Mesothelial cell of epicardium (in vitro differentiated cells): ENCODE measurements at regions not wholly inside any gene's neighbourhood (a gene's known extent, or its start where the extent isn't known, plus 50 kb on each side); places are given as distances from the start of the nearest gene placed in this dataset.

Experiments used
- DNase-seq, 2 experiments: peaks; one replicate each; pipeline ENCODE4 v3.0.0; 2021; ENCODE audit warnings: low spot score in 2 of 2; ENCODE audit not compliant: unreplicated experiment in 2 of 2
- H3K27ac Mint-ChIP-seq: 2 replicates; pipeline ENCODE4 v1.8.0; 2021; ENCODE audit warnings: mixed read lengths
- H3K27me3 Mint-ChIP-seq: 2 replicates; pipeline ENCODE4 v1.8.0; 2021; ENCODE audit warnings: low read depth, mixed read lengths
- H3K36me3 Mint-ChIP-seq: 2 replicates; pipeline ENCODE4 v1.8.0; 2021; ENCODE audit warnings: mixed read lengths
- H3K4me1 Mint-ChIP-seq: 2 replicates; pipeline ENCODE4 v1.8.0; 2021; ENCODE audit warnings: mixed read lengths
- H3K4me3 Mint-ChIP-seq: 2 replicates; pipeline ENCODE4 v1.8.0; 2021; ENCODE audit warnings: mild to moderate bottlenecking, moderate library complexity, mixed read lengths
- H3K9me3 Mint-ChIP-seq: 2 replicates; pipeline ENCODE4 v1.8.0; 2021; ENCODE audit warnings: mixed read lengths
- TF ChIP-seq, protein P1 (sequence below): fragments of 200-600 bp; sonication (generic); IDR thresholded peaks from one replicate; pipeline ENCODE4 v1.5.0; 2021; ENCODE audit warnings: antibody characterized with exemption; ENCODE audit not compliant: unreplicated experiment

DNA sequence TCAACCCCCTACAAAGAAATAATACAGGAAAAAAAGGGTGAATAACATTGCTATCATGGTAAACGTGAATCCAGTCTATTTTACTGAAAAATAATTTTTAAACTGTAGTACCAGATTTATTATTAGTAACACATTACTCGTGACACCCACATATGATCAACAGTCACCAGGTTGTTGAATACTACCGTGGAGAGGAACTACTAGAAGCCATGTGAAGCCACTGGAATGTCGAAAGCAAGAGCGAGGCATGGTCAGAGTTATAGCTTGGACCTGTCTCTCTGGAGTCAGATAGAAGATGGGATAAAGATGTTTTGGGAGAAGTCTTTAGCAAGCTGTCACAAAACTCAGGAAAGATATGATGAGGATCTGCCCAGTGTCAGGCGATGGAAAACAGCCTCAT lies 63.2 kb upstream of the EPB41L3 start:
- no peaks in the 10 kb centered on the region for H3K27me3 Mint-ChIP-seq
- no peak overlapping the region for H3K4me3 Mint-ChIP-seq
- H3K36me3 Mint-ChIP-seq = no peaks in the 10 kb centered on the region
- no peak for DNase-seq
- peaks cover 5% of the 10 kb centered on the region for H3K9me3 Mint-ChIP-seq
- H3K4me1 Mint-ChIP-seq = peaks cover 22% of the 10 kb centered on the region
- H3K27ac Mint-ChIP-seq = no peak overlapping the region
- TF ChIP-seq, protein P1, sequence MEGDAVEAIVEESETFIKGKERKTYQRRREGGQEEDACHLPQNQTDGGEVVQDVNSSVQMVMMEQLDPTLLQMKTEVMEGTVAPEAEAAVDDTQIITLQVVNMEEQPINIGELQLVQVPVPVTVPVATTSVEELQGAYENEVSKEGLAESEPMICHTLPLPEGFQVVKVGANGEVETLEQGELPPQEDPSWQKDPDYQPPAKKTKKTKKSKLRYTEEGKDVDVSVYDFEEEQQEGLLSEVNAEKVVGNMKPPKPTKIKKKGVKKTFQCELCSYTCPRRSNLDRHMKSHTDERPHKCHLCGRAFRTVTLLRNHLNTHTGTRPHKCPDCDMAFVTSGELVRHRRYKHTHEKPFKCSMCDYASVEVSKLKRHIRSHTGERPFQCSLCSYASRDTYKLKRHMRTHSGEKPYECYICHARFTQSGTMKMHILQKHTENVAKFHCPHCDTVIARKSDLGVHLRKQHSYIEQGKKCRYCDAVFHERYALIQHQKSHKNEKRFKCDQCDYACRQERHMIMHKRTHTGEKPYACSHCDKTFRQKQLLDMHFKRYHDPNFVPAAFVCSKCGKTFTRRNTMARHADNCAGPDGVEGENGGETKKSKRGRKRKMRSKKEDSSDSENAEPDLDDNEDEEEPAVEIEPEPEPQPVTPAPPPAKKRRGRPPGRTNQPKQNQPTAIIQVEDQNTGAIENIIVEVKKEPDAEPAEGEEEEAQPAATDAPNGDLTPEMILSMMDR = no peak

DNA sequence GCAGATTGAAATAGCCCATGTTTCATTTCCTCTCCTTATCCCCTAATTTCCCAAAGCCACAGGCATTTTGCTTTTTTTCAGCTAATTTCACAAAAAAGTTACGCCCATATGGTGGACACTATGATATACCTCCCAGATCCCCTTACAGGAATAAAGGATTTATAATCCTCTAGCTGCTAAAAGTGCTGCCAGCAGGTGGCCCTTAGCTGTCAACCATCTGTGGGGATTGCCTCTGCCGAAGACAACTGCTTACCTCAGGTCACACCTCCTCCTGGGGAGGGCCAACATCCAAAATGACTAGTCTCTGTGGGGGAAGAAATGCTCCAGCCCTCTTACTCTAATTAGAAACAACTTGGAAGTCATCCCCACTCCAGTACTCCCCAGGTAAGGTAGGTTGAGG lies 61.0 kb upstream of the EPB41L3 start:
- Mint-ChIP-seq H3K4me1 (peaks cover 39% of the 10 kb centered on the region), H3K36me3 (no peaks in the 10 kb centered on the region), H3K27me3 (no peaks in the 10 kb centered on the region), H3K27ac (no peak overlapping the region), H3K4me3 (no peak overlapping the region), H3K9me3 (no peaks in the 10 kb centered on the region)
- DNase-seq = no peak
- TF ChIP-seq, protein P1 = no peak

DNA sequence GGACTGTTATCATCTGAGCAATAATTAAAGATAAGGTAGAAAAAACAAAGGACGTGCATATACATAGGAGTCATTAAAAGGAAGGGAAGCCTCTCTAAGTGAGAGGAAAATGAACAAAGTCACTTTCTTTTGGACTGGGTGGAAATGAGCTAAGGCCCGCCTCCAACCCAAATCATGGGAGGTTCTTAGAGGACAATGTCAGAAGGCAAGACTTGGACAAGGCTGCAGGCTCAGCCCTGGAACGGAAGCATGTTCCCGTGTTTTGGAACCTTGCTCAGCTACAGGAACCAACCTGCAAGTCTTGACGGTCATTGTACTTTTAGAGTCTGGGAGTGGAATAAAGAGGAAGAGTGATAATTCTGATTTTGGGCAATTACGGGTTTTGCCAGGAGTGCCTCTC lies 59.4 kb upstream of the EPB41L3 start:
- H3K27ac Mint-ChIP-seq = no peak overlapping the region
- no peak for DNase-seq
- H3K36me3 Mint-ChIP-seq = no peaks in the 10 kb centered on the region
- H3K27me3 Mint-ChIP-seq = no peaks in the 10 kb centered on the region
- TF ChIP-seq, protein P1 = no peak
- H3K4me1 Mint-ChIP-seq = peaks cover 35% of the 10 kb centered on the region
- H3K9me3 Mint-ChIP-seq = no peaks in the 10 kb centered on the region
- H3K4me3 Mint-ChIP-seq = no peak overlapping the region

DNA sequence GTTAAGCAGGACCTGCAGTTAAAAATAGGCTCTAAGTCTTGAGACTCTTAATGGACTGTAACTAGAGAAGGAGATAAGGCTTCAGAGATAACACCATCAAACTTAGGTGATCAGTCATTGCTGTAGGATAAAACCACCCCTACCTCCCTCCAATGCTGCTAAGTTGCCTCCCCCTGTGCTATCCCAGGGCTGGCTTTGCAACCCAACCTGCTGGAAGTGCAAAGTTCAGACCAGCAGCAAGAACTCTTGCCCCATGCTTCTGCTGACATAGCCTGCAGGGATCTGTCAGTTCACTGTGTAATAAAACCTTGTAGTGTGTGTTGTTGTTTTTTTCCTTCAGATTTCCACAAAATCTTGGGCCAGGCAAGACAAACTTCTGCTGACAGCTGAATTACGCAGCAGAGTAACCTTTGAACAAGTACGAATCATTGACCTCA lies 57.4 kb upstream of the EPB41L3 start:
- Mint-ChIP-seq H3K9me3 (no peaks in the 10 kb centered on the region), H3K4me1 (peaks cover 31% of the 10 kb centered on the region), H3K27ac (peak overlapping the region; percentile 60), H3K27me3 (no peaks in the 10 kb centered on the region), H3K36me3 (no peaks in the 10 kb centered on the region), H3K4me3 (peak overlapping the region; percentile 52)
- DNase-seq = no peak
- TF ChIP-seq, protein P1 = no peak

DNA sequence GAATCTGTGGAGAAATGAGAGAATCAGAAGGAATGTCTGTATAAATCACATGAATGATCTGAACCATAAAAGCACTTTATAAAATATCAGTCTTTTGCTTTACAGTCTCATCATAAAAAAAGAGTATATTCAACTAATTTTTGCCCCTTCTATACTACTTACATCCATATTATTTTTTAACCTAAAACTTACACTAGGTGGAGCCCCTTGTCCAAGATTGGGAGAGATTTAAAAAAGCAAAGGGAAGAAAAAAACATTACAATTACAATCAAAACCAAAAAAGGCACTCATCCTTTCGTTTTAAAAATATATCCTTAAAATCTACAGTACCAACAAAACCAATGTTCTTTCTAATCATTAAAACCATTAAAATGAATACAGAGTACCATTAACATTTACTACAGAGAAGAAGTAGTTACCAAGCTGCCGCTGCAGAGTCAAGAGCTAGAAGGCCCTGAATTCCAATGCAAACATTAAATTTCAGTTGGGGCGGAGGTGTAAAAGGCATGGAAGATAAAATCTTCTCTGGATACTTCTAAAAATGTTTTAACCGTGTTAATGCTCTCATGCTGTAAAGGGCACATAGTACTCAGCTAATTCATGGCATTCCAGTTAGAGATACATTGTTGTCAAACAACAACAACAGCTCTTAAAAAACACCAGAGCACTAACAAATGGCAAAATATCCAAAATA lies 56.7 kb upstream of the EPB41L3 start:
- H3K4me1 Mint-ChIP-seq = peaks cover 31% of the 10 kb centered on the region
- no peak for DNase-seq
- no peaks in the 10 kb centered on the region for H3K36me3 Mint-ChIP-seq
- no peaks in the 10 kb centered on the region for H3K9me3 Mint-ChIP-seq
- no peaks in the 10 kb centered on the region for H3K27me3 Mint-ChIP-seq
- peak overlapping the region; percentile 52 for H3K4me3 Mint-ChIP-seq
- peak overlapping the region; percentile 60 for H3K27ac Mint-ChIP-seq
- TF ChIP-seq, protein P1 = peak; percentile 45

DNA sequence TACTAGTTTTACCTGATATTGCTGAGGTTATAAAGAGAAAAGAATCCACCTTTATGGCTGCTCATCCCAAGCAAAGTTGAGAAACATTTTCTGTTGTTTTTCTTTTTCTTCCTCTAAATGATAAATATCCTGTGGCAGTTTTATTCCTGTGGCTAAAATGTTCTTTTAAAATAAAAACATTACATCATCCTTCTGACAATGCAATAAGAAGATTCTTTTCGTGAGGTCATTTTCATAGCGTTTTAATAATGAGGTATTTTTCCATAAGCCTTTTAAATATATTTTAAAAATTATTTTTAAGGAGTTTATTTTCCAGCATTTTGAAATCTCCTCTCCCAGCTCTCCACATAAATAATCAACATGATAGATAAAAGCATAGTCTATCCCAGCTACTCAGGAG lies 52.8 kb upstream of the EPB41L3 start:
- H3K4me3 Mint-ChIP-seq = no peak overlapping the region
- H3K27ac Mint-ChIP-seq = no peak overlapping the region
- TF ChIP-seq, protein P1 = no peak
- no peaks in the 10 kb centered on the region for H3K27me3 Mint-ChIP-seq
- no peak for DNase-seq
- peaks cover 16% of the 10 kb centered on the region for H3K4me1 Mint-ChIP-seq
- H3K36me3 Mint-ChIP-seq = peaks cover 4% of the 10 kb centered on the region
- H3K9me3 Mint-ChIP-seq = peaks cover 9% of the 10 kb centered on the region
